Fibroblast of skin of left quadriceps (primary cell): ENCODE measurements at regions not wholly inside any gene's neighbourhood (a gene's known extent, or its start where the extent isn't known, plus 50 kb on each side); places are given as distances from the start of the nearest gene placed in this dataset.

ENCODE experiments used
- DNase-seq, 2 experiments: peaks; one replicate each; pipeline ENCODE4 v3.0.0-alpha.2; 2013; ENCODE audit warnings: low read depth in 2 of 2

- no peak for DNase-seq
Observed at GRCh38 chr7:155360495-155361345, 63.0 kb downstream of the INSIG1 start.

GRCh38 chr7:155361346-155361680 lies 63.6 kb downstream of the INSIG1 start:
- no peak for DNase-seq

- DNase-seq = no peak
Observed at GRCh38 chr7:155361947-155362346, 64.3 kb downstream of the INSIG1 start.

- DNase-seq = no peak
Observed at GRCh38 chr7:155362380-155363145, 64.9 kb downstream of the INSIG1 start.

- DNase-seq = no peak
Observed at GRCh38 chr7:155363146-155363539, 65.5 kb downstream of the INSIG1 start.

- DNase-seq = no peak
Observed at GRCh38 chr7:155363852-155364600, 66.3 kb downstream of the INSIG1 start.

- no peak for DNase-seq
Observed at GRCh38 chr7:155365146-155365874, 67.6 kb downstream of the INSIG1 start.

GRCh38 chr7:155368894-155369600 lies 71.4 kb downstream of the INSIG1 start:
- no peak for DNase-seq

GRCh38 chr7:155369766-155370165 lies 72.1 kb downstream of the INSIG1 start:
- DNase-seq = no peak

GRCh38 chr7:155371331-155371883 lies 73.7 kb downstream of the INSIG1 start:
- DNase-seq = no peak

GRCh38 chr7:155371884-155372781 lies 74.5 kb downstream of the INSIG1 start:
- no peak for DNase-seq

- no peak for DNase-seq
Observed at GRCh38 chr7:155372782-155373358, 75.2 kb downstream of the INSIG1 start.

GRCh38 chr7:155373359-155374273 lies 75.9 kb downstream of the INSIG1 start:
- DNase-seq = no peak

GRCh38 chr7:155374276-155375252 lies 76.9 kb downstream of the INSIG1 start:
- DNase-seq = no peak

GRCh38 chr7:155375337-155376277 lies 77.9 kb downstream of the INSIG1 start:
- DNase-seq = no peak
